ENCODE measurements at regions not wholly inside any gene's neighbourhood (a gene's known extent, or its start where the extent isn't known, plus 50 kb on each side); places are given as distances from the start of the nearest gene placed in this dataset.
A peak's percentile ranks its signal among the peaks of the same experiment; 100 is the strongest.
"Not testable (repeated sequence)": the region's sequence is repeated elsewhere in the genome, so short reads cannot be mapped to it uniquely, and the experiment has no call there.

GRCh38 chr1:161439280-161440232 is 65.7 kb upstream of the FCGR2A start:
- H3K4me1 ChIP-seq (ENCODE audit: control insufficient read depth in 1 of 2, insufficient read depth in 2 of 2, low read length in 2 of 2): peaks cover 4 to 6% of the 10 kb centered on the region in 2 experiments
- no peak overlapping the region for H2AK5ac ChIP-seq (ENCODE audit: low read length)
- H3K9ac ChIP-seq (ENCODE audit: low read length): no peak overlapping the region
- DNase-seq: peak in 1 of 2 donors; percentile 16
- no peaks in the 10 kb centered on the region for H3K79me2 ChIP-seq (ENCODE audit: control insufficient read depth, insufficient read depth, low read length, poor library complexity)
- no peak overlapping the region for H4K8ac ChIP-seq (ENCODE audit: low read depth, low read length)
- no peak overlapping the region for H3K4ac ChIP-seq (ENCODE audit: low read depth, low read length)
- no peaks in the 10 kb centered on the region for H3K36me3 ChIP-seq (ENCODE audit: control insufficient read depth in 1 of 2, insufficient read depth in 2 of 2, low read length in 2 of 2)
- H4K91ac ChIP-seq (ENCODE audit: low read depth, low read length): no peak overlapping the region
- no peak overlapping the region for H3K18ac ChIP-seq (ENCODE audit: low read length)
- H3K27ac ChIP-seq (ENCODE audit: low read depth, low read length): no peak overlapping the region
- H2BK120ac ChIP-seq (ENCODE audit: insufficient read depth, low read length, poor library complexity): no peak overlapping the region
- no peak overlapping the region for H2BK12ac ChIP-seq (ENCODE audit: low read length)
- H3K9me3 ChIP-seq (ENCODE audit: insufficient read depth, low read depth, low read length): peaks cover 7% of the 10 kb centered on the region
- H3K14ac ChIP-seq (ENCODE audit: low read length): no peak overlapping the region
- no peaks in the 10 kb centered on the region for H3K79me1 ChIP-seq (ENCODE audit: low read length)
- peak overlapping the region; percentile 40 for H2AFZ ChIP-seq (ENCODE audit: insufficient read depth, low read length, poor library complexity)
- H3K27me3 ChIP-seq (ENCODE audit: insufficient read depth, low read length): peaks cover 25% of the 10 kb centered on the region
- no CpG with 5 or more reads among the region's 44 CpGs for WGBS (ENCODE audit: extremely low coverage, insufficient coverage, insufficient read length)
- H3K23ac ChIP-seq (ENCODE audit: low read length): peak overlapping the region; percentile 35
- H2BK5ac ChIP-seq (ENCODE audit: low read depth, low read length, poor library complexity): no peak overlapping the region
- no peak overlapping the region for H4K12ac ChIP-seq (ENCODE audit: low read depth, low read length)
- peak overlapping the region; percentile 59 for H3K4me3 ChIP-seq (ENCODE audit: low read depth, low read length)
- H3K4me2 ChIP-seq (ENCODE audit: low read length): peak overlapping the region; percentile 68

- not testable (repeated sequence) for H2BK120ac ChIP-seq (ENCODE audit: insufficient read depth, low read length, poor library complexity); H2BK12ac ChIP-seq (ENCODE audit: low read length); H3K27ac ChIP-seq (ENCODE audit: low read depth, low read length); H3K9me3 ChIP-seq (ENCODE audit: insufficient read depth, low read depth, low read length); H3K79me1 ChIP-seq (ENCODE audit: low read length); H4K91ac ChIP-seq (ENCODE audit: low read depth, low read length); H3K4ac ChIP-seq (ENCODE audit: low read depth, low read length); H3K4me1 ChIP-seq (ENCODE audit: control insufficient read depth in 1 of 2, insufficient read depth in 2 of 2, low read length in 2 of 2); H3K18ac ChIP-seq (ENCODE audit: low read length); H2AFZ ChIP-seq (ENCODE audit: insufficient read depth, low read length, poor library complexity); H3K4me3 ChIP-seq (ENCODE audit: low read depth, low read length); H3K4me2 ChIP-seq (ENCODE audit: low read length); H3K79me2 ChIP-seq (ENCODE audit: control insufficient read depth, insufficient read depth, low read length, poor library complexity); DNase-seq; H3K23ac ChIP-seq (ENCODE audit: low read length); H3K27me3 ChIP-seq (ENCODE audit: insufficient read depth, low read length); H3K36me3 ChIP-seq (ENCODE audit: control insufficient read depth in 1 of 2, insufficient read depth in 2 of 2, low read length in 2 of 2); H4K8ac ChIP-seq (ENCODE audit: low read depth, low read length); H4K12ac ChIP-seq (ENCODE audit: low read depth, low read length); H3K9ac ChIP-seq (ENCODE audit: low read length); H3K14ac ChIP-seq (ENCODE audit: low read length); H2AK5ac ChIP-seq (ENCODE audit: low read length); H2BK5ac ChIP-seq (ENCODE audit: low read depth, low read length, poor library complexity)
- WGBS (ENCODE audit: extremely low coverage, insufficient coverage, insufficient read length): no CpG with 5 or more reads among the region's 5 CpGs
These were observed 65.5 kb upstream of the CFAP126 start for GRCh38 chr1:161433191-161433590.

- H3K79me1 ChIP-seq (ENCODE audit: low read length): no peaks in the 10 kb centered on the region
- peaks cover 2% of the 10 kb centered on the region for H3K27me3 ChIP-seq (ENCODE audit: insufficient read depth, low read length)
- H3K4me2 ChIP-seq (ENCODE audit: low read length): no peak overlapping the region
- H3K4me1 ChIP-seq (ENCODE audit: control insufficient read depth in 1 of 2, insufficient read depth in 2 of 2, low read length in 2 of 2): peaks cover 0 to 1% of the 10 kb centered on the region in 2 experiments
- H2BK5ac ChIP-seq (ENCODE audit: low read depth, low read length, poor library complexity): no peak overlapping the region
- H2BK120ac ChIP-seq (ENCODE audit: insufficient read depth, low read length, poor library complexity): no peak overlapping the region
- no peak overlapping the region for H4K91ac ChIP-seq (ENCODE audit: low read depth, low read length)
- H4K8ac ChIP-seq (ENCODE audit: low read depth, low read length): no peak overlapping the region
- H3K23ac ChIP-seq (ENCODE audit: low read length): no peak overlapping the region
- no peak overlapping the region for H3K27ac ChIP-seq (ENCODE audit: low read depth, low read length)
- no CpG with 5 or more reads among the region's 2 CpGs for WGBS (ENCODE audit: extremely low coverage, insufficient coverage, insufficient read length)
- H3K36me3 ChIP-seq (ENCODE audit: control insufficient read depth in 1 of 2, insufficient read depth in 2 of 2, low read length in 2 of 2): no peaks in the 10 kb centered on the region
- H3K9me3 ChIP-seq (ENCODE audit: insufficient read depth, low read depth, low read length): no peaks in the 10 kb centered on the region
- no peak for DNase-seq
- no peak overlapping the region for H3K4me3 ChIP-seq (ENCODE audit: low read depth, low read length)
- H3K9ac ChIP-seq (ENCODE audit: low read length): no peak overlapping the region
- no peak overlapping the region for H2BK12ac ChIP-seq (ENCODE audit: low read length)
- no peak overlapping the region for H3K18ac ChIP-seq (ENCODE audit: low read length)
- no peaks in the 10 kb centered on the region for H3K79me2 ChIP-seq (ENCODE audit: control insufficient read depth, insufficient read depth, low read length, poor library complexity)
- H4K12ac ChIP-seq (ENCODE audit: low read depth, low read length): no peak overlapping the region
- no peak overlapping the region for H2AFZ ChIP-seq (ENCODE audit: insufficient read depth, low read length, poor library complexity)
- H3K14ac ChIP-seq (ENCODE audit: low read length): no peak overlapping the region
- no peak overlapping the region for H2AK5ac ChIP-seq (ENCODE audit: low read length)
- no peak overlapping the region for H3K4ac ChIP-seq (ENCODE audit: low read depth, low read length)
These were observed 64.4 kb upstream of the CFAP126 start for GRCh38 chr1:161432091-161432490.

- no peaks in the 10 kb centered on the region for H3K27me3 ChIP-seq (ENCODE audit: insufficient read depth, low read length)
These were observed 60.2 kb upstream of the CFAP126 start for GRCh38 chr1:161427733-161428516.

More at GRCh38 chr1:161427733-161428516, 60.2 kb upstream of the CFAP126 start:
- H4K91ac ChIP-seq (ENCODE audit: low read depth, low read length): no peak overlapping the region
- H3K4me3 ChIP-seq (ENCODE audit: low read depth, low read length): no peak overlapping the region
- no peak overlapping the region for H3K9ac ChIP-seq (ENCODE audit: low read length)
- H3K79me1 ChIP-seq (ENCODE audit: low read length): no peaks in the 10 kb centered on the region
- no peak overlapping the region for H4K12ac ChIP-seq (ENCODE audit: low read depth, low read length)
- H3K36me3 ChIP-seq (ENCODE audit: control insufficient read depth in 1 of 2, insufficient read depth in 2 of 2, low read length in 2 of 2): no peaks in the 10 kb centered on the region
- no peak overlapping the region for H2BK5ac ChIP-seq (ENCODE audit: low read depth, low read length, poor library complexity)
- no peak overlapping the region for H2AFZ ChIP-seq (ENCODE audit: insufficient read depth, low read length, poor library complexity)
- H3K27ac ChIP-seq (ENCODE audit: low read depth, low read length): no peak overlapping the region
- no peak overlapping the region for H2AK5ac ChIP-seq (ENCODE audit: low read length)
- no CpG with 5 or more reads among the region's 18 CpGs for WGBS (ENCODE audit: extremely low coverage, insufficient coverage, insufficient read length)
- H3K14ac ChIP-seq (ENCODE audit: low read length): no peak overlapping the region
- no peak overlapping the region for H4K8ac ChIP-seq (ENCODE audit: low read depth, low read length)
- H3K4me1 ChIP-seq (ENCODE audit: control insufficient read depth in 1 of 2, insufficient read depth in 2 of 2, low read length in 2 of 2): peaks cover 0 to 1% of the 10 kb centered on the region in 2 experiments
- no peak overlapping the region for H3K23ac ChIP-seq (ENCODE audit: low read length)
- H2BK12ac ChIP-seq (ENCODE audit: low read length): no peak overlapping the region
- peak; percentile 41 to 78 for DNase-seq
- no peak overlapping the region for H2BK120ac ChIP-seq (ENCODE audit: insufficient read depth, low read length, poor library complexity)
- peak overlapping the region; percentile 61 for H3K4me2 ChIP-seq (ENCODE audit: low read length)
- H3K18ac ChIP-seq (ENCODE audit: low read length): no peak overlapping the region
- H3K9me3 ChIP-seq (ENCODE audit: insufficient read depth, low read depth, low read length): no peaks in the 10 kb centered on the region
- H3K4ac ChIP-seq (ENCODE audit: low read depth, low read length): no peak overlapping the region
- H3K79me2 ChIP-seq (ENCODE audit: control insufficient read depth, insufficient read depth, low read length, poor library complexity): no peaks in the 10 kb centered on the region

Data from trophoblast cell (in vitro differentiated cells and primary cell).